WTC11 (cell line): ENCODE measurements at regions not wholly inside any gene's neighbourhood (a gene's known extent, or its start where the extent isn't known, plus 50 kb on each side); places are given as distances from the start of the nearest gene placed in this dataset.

Experiments
- ATAC-seq: fragments of 200-7000 bp; cut with Tn5 transposase; 2 replicates; pipeline ENCODE4 v1.10.0; 2021; ENCODE audit warnings: mild to moderate bottlenecking, moderate library complexity
- CTCF ChIA-PET: fragments of 300-600 bp; sonication (Branson Sonifier 250); formaldehyde crosslinking; loops from one replicate; lab custom pipeline; 2021; ENCODE audit warnings: antibody characterized with exemption; lab: Charles Lee
- POLR2A ChIA-PET: fragments of 350-600 bp; sonication (Branson Sonifier 250); formaldehyde crosslinking; loops from one replicate; lab custom pipeline; 2021; ENCODE audit warnings: antibody characterized with exemption; lab: Charles Lee
- DNase-seq: peaks from one replicate; pipeline ENCODE4 v3.0.0; 2021; ENCODE audit warnings: low spot score
- H3K27ac Mint-ChIP-seq: 2 replicates; pipeline ENCODE4 v1.8.0; 2021; ENCODE audit warnings: mixed read lengths
- H3K27me3 Mint-ChIP-seq: 2 replicates; pipeline ENCODE4 v1.8.0; 2021; ENCODE audit warnings: low read depth, mild to moderate bottlenecking, moderate library complexity, mixed read lengths
- H3K36me3 Mint-ChIP-seq: 2 replicates; pipeline ENCODE4 v1.8.0; 2021; ENCODE audit warnings: mixed read lengths
- H3K4me1 Mint-ChIP-seq: 2 replicates; pipeline ENCODE4 v1.8.0; 2022; ENCODE audit warnings: mixed read lengths
- H3K4me3 Mint-ChIP-seq: 2 replicates; pipeline ENCODE4 v1.8.0; 2021; ENCODE audit warnings: mild to moderate bottlenecking, moderate library complexity, mixed read lengths
- H3K9me3 Mint-ChIP-seq: 2 replicates; pipeline ENCODE4 v1.8.0; 2021; ENCODE audit warnings: mixed read lengths
- AFF4 ChIP-seq: sonication (generic); formaldehyde crosslinking; IDR thresholded peaks from 2 replicates; pipeline ENCODE4 v1.8.1; 2023; ENCODE audit warnings: mild to moderate bottlenecking, missing genetic modification reagents, borderline replicate concordance
- CDX4 ChIP-seq: fragments of 250-450 bp; sonication (Bioruptor Pico); IDR thresholded peaks from 2 replicates; pipeline ENCODE4 v1.9.0; 2021; ENCODE audit warnings: moderate library complexity, mild to moderate bottlenecking, inconsistent platforms, borderline replicate concordance
- ETV6 ChIP-seq: sonication (generic); formaldehyde crosslinking; IDR thresholded peaks from 2 replicates; pipeline ENCODE4 v1.8.1; 2022; ENCODE audit warnings: mild to moderate bottlenecking, missing genetic modification reagents
- FOXP1 ChIP-seq: sonication (generic); formaldehyde crosslinking; IDR thresholded peaks from 2 replicates; pipeline ENCODE4 v1.8.0; 2022; ENCODE audit warnings: missing genetic modification reagents, mild to moderate bottlenecking, moderate library complexity, borderline replicate concordance
- FOXP4 ChIP-seq: sonication (generic); formaldehyde crosslinking; IDR thresholded peaks from 2 replicates; pipeline ENCODE4 v1.8.0; 2022; ENCODE audit warnings: mild to moderate bottlenecking, missing genetic modification reagents
- IRF2 ChIP-seq: sonication (generic); formaldehyde crosslinking; IDR thresholded peaks from 2 replicates; pipeline ENCODE4 v1.8.0; 2022; ENCODE audit warnings: low read depth, missing genetic modification reagents, borderline replicate concordance
- MYBL2 ChIP-seq: sonication (generic); formaldehyde crosslinking; IDR thresholded peaks from 2 replicates; pipeline ENCODE4 v1.8.1; 2023; ENCODE audit warnings: mild to moderate bottlenecking, moderate library complexity, missing genetic modification reagents
- NFE2L1 ChIP-seq: sonication (generic); formaldehyde crosslinking; IDR thresholded peaks from 2 replicates; pipeline ENCODE4 v1.8.1; 2023; ENCODE audit warnings: missing genetic modification reagents
- SMAD4 ChIP-seq: sonication (generic); formaldehyde crosslinking; IDR thresholded peaks from 2 replicates; pipeline ENCODE4 v1.8.0; 2022; ENCODE audit warnings: mild to moderate bottlenecking, missing genetic modification reagents
- SP1 ChIP-seq: sonication (generic); formaldehyde crosslinking; conservative IDR thresholded peaks from 2 replicates; pipeline ENCODE4 v1.8.1; 2022; ENCODE audit warnings: missing genetic modification reagents
- TEAD4 ChIP-seq: sonication (generic); formaldehyde crosslinking; IDR thresholded peaks from 2 replicates; pipeline ENCODE4 v1.8.0; 2022; ENCODE audit warnings: mild to moderate bottlenecking, missing genetic modification reagents
- TP53 ChIP-seq: sonication (generic); formaldehyde crosslinking; IDR thresholded peaks from 2 replicates; pipeline ENCODE4 v1.8.1; 2023; ENCODE audit warnings: mild to moderate bottlenecking, missing genetic modification reagents
- ZBTB43 ChIP-seq: sonication (generic); formaldehyde crosslinking; IDR thresholded peaks from 2 replicates; pipeline ENCODE4 v1.8.1; 2023; ENCODE audit warnings: mild to moderate bottlenecking, missing genetic modification reagents
- ZNF281 ChIP-seq: sonication (generic); formaldehyde crosslinking; IDR thresholded peaks from 2 replicates; pipeline ENCODE4 v1.8.0; 2023; ENCODE audit warnings: mild to moderate bottlenecking, missing genetic modification reagents
- ZNF416 ChIP-seq: fragments of 250-450 bp; sonication (Bioruptor Pico); IDR thresholded peaks from 2 replicates; pipeline ENCODE4 v1.9.0; 2021; ENCODE audit warnings: mild to moderate bottlenecking, inconsistent platforms
- ZNF423 ChIP-seq: fragments of 250-450 bp; sonication (Bioruptor Pico); IDR thresholded peaks from 2 replicates; pipeline ENCODE4 v2.1.2; 2022; ENCODE audit warnings: mild to moderate bottlenecking, moderate library complexity
- ZNF532 ChIP-seq: fragments of 250-450 bp; sonication (Bioruptor Pico); IDR thresholded peaks from 2 replicates; pipeline ENCODE4 v1.9.0; 2021; ENCODE audit warnings: mild to moderate bottlenecking, borderline replicate concordance
- ZSCAN18 ChIP-seq: fragments of 250-450 bp; sonication (Bioruptor Pico); IDR thresholded peaks from 2 replicates; pipeline ENCODE4 v2.1.2; 2022; ENCODE audit warnings: mild to moderate bottlenecking, moderate library complexity

GRCh38 chr12:4025181-4026019, 152.2 kb upstream of the PARP11 start:
- Mint-ChIP-seq H3K4me3 (peak overlapping the region; percentile 50), H3K27ac (peak overlapping the region; percentile 99), H3K4me1 (peaks cover 86% of the 10 kb centered on the region), H3K9me3 (no peaks in the 10 kb centered on the region), H3K27me3 (peaks cover 15% of the 10 kb centered on the region), H3K36me3 (peaks cover 18% of the 10 kb centered on the region)
- POLR2A ChIA-PET = interaction anchor here (0.5 to 1.5 kb wide), 7 partner anchors 11 to 259 kb away, joined by 3 to 5 read pairs (median 3); partner anchors contain the start of gene CCND2
- DNase-seq (peak; percentile 82), ATAC-seq (peak; percentile 81)
- CTCF ChIA-PET = interaction anchor here (0.6 to 6.3 kb wide), 9 partner anchors 9 to 251 kb away, joined by 3 to 21 read pairs (median 4); no protein-coding TSS in a partner anchor
- TF ChIP-seq ZSCAN18 (CRISPR knock-in tag) (no peak), SP1 (peak; percentile 50), ZNF532 (no peak; the same call in 1 of the 2 replicates), ZNF281 (CRISPR knock-in tag) (peak; percentile 96), ZBTB43 (CRISPR knock-in tag) (peak; percentile 74; the same call in 1 of the 2 replicates), TP53 (CRISPR knock-in tag) (no peak), ZNF416 (CRISPR knock-in tag) (peak; percentile 77; the same call in 1 of the 2 replicates), NFE2L1 (CRISPR knock-in tag) (0 out of 2 replicates have a peak, but pooled peaks have one; percentile 64), ZNF423 (0 out of 2 replicates have a peak, but pooled peaks have one; percentile 25), MYBL2 (CRISPR knock-in tag) (peak; percentile 51; the same call in 1 of the 2 replicates), FOXP4 (CRISPR knock-in tag) (peak; percentile 74), IRF2 (CRISPR knock-in tag) (no peak), AFF4 (CRISPR knock-in tag) (0 out of 2 replicates have a peak, but pooled peaks have one; percentile 85), ETV6 (peak; percentile 77), FOXP1 (CRISPR knock-in tag) (0 out of 2 replicates have a peak, but pooled peaks have one; percentile 20), CDX4 (CRISPR knock-in tag) (no peak), SMAD4 (CRISPR knock-in tag) (0 out of 2 replicates have a peak, but pooled peaks have one; percentile 10), TEAD4 (no peak)
